Kidney epithelial cell (primary cell): ENCODE measurements at regions not wholly inside any gene's neighbourhood (a gene's known extent, or its start where the extent isn't known, plus 50 kb on each side); places are given as distances from the start of the nearest gene placed in this dataset.
"Not testable (repeated sequence)": the region's sequence is repeated elsewhere in the genome, so short reads cannot be mapped to it uniquely, and the experiment has no call there.

Source experiments
- DNase-seq: peaks from one replicate; pipeline ENCODE4 v3.0.0-alpha.2; 2010; ENCODE audit warnings: low read depth
- H3K27me3 ChIP-seq: 2 replicates; pipeline ENCODE4 v1.6.0; 2011; ENCODE audit warnings: low read length; ENCODE audit not compliant: control insufficient read depth, insufficient read depth
- H3K36me3 ChIP-seq: 2 replicates; pipeline ENCODE4 v1.5.1; 2011; ENCODE audit warnings: low read length; ENCODE audit not compliant: control insufficient read depth, insufficient read depth
- H3K4me3 ChIP-seq: 2 replicates; pipeline ENCODE4 v1.5.1; 2011; ENCODE audit warnings: low read depth, mild to moderate bottlenecking, control low read depth, low read length
- CTCF ChIP-seq: IDR thresholded peaks from 2 replicates; pipeline ENCODE4 v1.5.1; 2011; ENCODE audit warnings: mild to moderate bottlenecking, moderate library complexity, low read length, control low read depth, inconsistent platforms; ENCODE audit not compliant: insufficient read depth, poor library complexity, severe bottlenecking

DNA sequence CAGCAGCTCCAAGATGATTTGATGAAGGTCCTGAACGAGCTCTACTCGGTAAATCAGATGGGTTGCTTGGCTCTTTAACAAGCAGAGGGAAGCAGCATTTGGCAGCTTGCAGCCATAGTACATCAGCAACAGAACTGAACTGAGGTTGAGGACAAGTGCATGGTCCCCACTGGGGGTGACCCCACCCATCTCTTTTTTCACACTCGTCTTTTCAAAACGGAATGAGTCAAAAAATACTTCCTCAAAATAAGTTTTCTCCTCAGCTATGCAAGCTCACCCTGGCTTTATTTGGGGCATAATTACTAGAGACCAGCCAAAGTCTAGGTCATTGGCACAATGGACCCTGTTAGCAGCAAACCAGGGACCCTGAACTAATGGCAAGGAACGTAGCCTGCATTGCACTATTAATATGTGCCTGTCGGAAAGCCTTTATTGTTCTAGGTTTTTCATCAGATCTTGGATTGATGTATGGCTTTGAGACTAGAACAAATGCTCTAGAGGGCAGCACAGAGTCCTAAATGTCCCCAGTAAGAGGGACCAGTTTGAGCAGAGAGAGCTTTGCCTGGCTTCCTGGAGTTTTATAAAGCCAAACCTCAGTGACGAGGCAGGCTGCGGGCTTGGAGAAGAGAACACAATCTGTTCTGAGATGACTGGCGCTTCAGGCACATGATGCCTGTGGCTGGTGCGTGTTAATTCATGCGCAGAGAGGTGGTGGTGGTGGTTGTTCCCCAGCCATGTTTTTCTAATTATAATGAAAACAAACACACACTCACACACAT, 86.1 kb upstream of the IKBKE start:
- not testable (repeated sequence) for DNase-seq, H3K27me3 ChIP-seq, H3K36me3 ChIP-seq, H3K4me3 ChIP-seq
- peak; percentile 4 for TF ChIP-seq CTCF

DNA sequence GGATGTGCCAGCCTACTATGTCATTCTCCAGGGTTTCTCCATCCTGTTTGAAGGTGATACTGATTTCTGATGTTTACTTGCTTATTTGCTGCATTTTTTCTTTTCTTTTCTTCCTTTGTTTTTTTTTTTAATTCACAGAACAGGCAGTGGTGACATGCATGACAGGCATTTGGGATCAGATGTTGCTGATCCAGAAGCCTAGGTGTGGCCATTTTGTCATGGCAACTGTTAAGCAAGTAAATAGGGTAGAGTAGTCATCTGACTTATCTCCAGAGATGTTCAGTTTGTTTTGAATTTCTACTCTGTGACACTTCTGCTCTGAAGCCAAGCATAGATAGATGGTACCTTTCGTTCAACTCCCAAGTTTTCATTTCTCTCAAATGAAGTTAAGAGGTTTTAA, 85.4 kb upstream of the IKBKE start:
- not testable (repeated sequence) for H3K4me3 ChIP-seq, H3K27me3 ChIP-seq, DNase-seq, H3K36me3 ChIP-seq

DNA sequence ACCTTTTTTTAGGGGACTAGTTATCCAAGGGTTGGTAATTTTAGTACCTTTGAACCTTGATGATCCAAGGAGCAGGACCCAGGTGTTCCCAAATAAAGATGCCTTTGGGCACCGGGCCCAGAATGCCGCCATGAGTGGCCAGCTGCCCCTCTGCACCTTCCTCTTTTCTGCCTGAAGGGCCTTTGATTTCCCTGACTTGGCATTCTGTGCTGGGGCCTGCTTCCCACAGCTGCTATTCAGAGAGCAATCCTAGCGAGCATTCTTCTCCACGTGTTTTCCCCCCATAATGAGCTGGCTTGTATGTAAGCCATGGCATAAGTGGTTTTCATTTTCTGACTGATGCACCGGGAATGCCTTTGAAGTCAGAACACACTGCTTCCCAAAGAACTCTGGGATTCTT, 82.6 kb upstream of the IKBKE start:
- not testable (repeated sequence) for H3K36me3 ChIP-seq, H3K27me3 ChIP-seq, H3K4me3 ChIP-seq, DNase-seq

GRCh38 chr1:206391903-206392302, 78.4 kb upstream of the IKBKE start:
- not testable (repeated sequence) for H3K36me3 ChIP-seq, H3K4me3 ChIP-seq, H3K27me3 ChIP-seq, DNase-seq

DNA sequence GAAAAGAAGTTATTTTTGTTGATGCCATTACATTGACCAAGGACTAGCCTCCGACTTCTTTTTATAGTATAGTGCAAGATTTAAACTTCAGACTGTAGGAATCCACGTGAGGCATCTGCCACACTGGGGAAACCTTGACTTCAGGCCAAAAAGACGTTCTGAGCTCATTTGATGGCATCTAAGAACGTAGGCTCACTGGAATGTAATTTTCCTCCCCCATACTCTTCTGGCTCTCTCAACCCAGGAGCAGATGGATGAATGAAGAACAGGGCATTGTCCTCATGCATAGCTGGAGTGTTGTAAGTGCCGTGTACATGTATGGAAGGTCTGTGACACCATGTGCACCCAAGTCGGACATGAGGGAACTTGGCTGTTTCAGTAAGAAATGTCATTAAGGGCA, 72.8 kb upstream of the IKBKE start:
- not testable (repeated sequence) for H3K36me3 ChIP-seq, H3K4me3 ChIP-seq, DNase-seq, H3K27me3 ChIP-seq

- not testable (repeated sequence) for H3K36me3 ChIP-seq, H3K4me3 ChIP-seq, DNase-seq, H3K27me3 ChIP-seq
These were observed 72.0 kb upstream of the IKBKE start for GRCh38 chr1:206398261-206398660.

GRCh38 chr1:206403612-206404307, 66.5 kb upstream of the IKBKE start:
- H3K4me3 ChIP-seq, DNase-seq, H3K36me3 ChIP-seq, H3K27me3 ChIP-seq: not testable (repeated sequence)

DNA sequence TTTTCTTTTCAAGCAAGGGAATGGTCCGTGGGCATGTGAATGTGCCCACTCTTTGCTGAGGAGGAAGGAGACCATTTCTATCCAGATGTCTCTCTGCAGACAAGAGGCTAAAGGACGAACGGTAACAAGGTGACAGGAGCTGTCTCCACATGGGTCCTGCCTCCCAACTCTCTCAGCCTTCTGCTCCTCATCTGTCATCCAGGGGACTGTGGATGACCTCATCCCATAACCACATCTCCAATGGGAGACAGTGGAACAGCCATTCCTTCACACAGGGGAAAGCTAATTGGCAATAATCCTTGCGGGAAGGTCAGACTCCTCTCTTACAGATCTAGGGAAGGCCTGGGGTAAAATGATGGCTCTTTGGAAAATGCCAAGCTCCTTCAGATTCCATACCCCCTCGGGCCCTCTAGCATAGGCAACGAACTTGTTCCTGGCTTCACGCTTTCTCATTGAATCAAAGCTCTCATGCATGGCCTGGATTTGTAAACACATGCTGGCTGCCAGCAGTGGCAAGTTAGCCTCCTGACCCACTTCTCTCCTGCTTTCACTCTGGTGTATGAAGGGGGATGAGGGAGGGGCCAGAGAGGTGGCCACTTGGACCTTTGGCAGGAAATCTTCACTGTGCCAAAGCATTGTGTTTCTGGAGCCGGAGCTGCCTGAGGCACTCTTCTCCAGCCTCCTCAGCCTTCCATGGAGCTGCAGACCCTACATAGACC, 65.8 kb upstream of the IKBKE start:
- not testable (repeated sequence) for H3K36me3 ChIP-seq, DNase-seq, H3K27me3 ChIP-seq, H3K4me3 ChIP-seq

- not testable (repeated sequence) for H3K36me3 ChIP-seq, H3K4me3 ChIP-seq, DNase-seq, H3K27me3 ChIP-seq
These were observed 65.0 kb upstream of the IKBKE start for GRCh38 chr1:206405282-206405681.

- not testable (repeated sequence) for DNase-seq, H3K27me3 ChIP-seq, H3K36me3 ChIP-seq, H3K4me3 ChIP-seq
These were observed 61.6 kb upstream of the IKBKE start for GRCh38 chr1:206408371-206409288.
